ENCODE measurements at regions not wholly inside any gene's neighbourhood (a gene's known extent, or its start where the extent isn't known, plus 50 kb on each side); places are given as distances from the start of the nearest gene placed in this dataset.

- TF ChIP-seq RCOR1 (IDR thresholded peaks at IDR 0.05; ENCODE audit: insufficient replicate concordance, low read length) (no peak), POLR2A (IDR thresholded peaks at IDR 0.05; ENCODE audit: low read depth, low read length) (no peak), CTCF (conservative IDR thresholded peaks at IDR 0.05; ENCODE audit: low read depth, low read length) (no peak), MAZ (IDR thresholded peaks at IDR 0.05; ENCODE audit: borderline replicate concordance, low read depth, low read length) (no peak), USF2 (IDR thresholded peaks at IDR 0.05; ENCODE audit: low read depth, low read length) (no peak), FOS (IDR thresholded peaks at IDR 0.05; ENCODE audit: low read depth, low read length) (no peak), MXI1 (IDR thresholded peaks at IDR 0.05; ENCODE audit: borderline replicate concordance, low read depth, low read length) (no peak), CEBPB (IDR thresholded peaks at IDR 0.05; ENCODE audit: low read depth, low read length) (no peak), RFX5 (IDR thresholded peaks at IDR 0.05; ENCODE audit: low read depth, low read length) (no peak)
These were observed 233.5 kb upstream of the E2F8 start for GRCh38 chr11:19474211-19474610.
